Fibroblast of skin of right quadriceps (primary cell): ENCODE measurements at regions not wholly inside any gene's neighbourhood (a gene's known extent, or its start where the extent isn't known, plus 50 kb on each side); places are given as distances from the start of the nearest gene placed in this dataset.
A peak's percentile ranks its signal among the peaks of the same experiment; 100 is the strongest.
"Not testable (repeated sequence)": the region's sequence is repeated elsewhere in the genome, so short reads cannot be mapped to it uniquely, and the experiment has no call there.

ENCODE experiments used
- DNase-seq: peaks from one replicate; pipeline ENCODE4 v3.0.0-alpha.2; 2013

DNA sequence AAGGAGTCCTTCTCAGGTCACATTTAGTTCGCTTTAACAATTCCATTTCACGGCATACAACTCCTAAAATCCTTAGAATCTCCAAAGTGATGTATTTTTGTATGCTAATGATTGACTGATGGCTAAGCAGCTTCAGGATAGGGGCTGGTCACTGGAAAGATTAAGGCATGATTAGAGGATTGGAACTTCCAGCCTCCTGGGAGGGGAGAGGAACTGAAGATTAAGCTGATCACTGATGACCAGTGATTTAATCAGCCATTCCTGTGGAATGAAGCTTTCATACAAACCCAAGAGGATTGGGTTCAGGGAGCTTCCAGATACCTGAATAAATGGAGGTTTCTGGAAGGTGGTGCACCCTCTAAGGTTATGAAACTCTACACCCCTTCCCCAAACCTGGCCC, 123.9 kb upstream of the CDK13 start:
- no peak for DNase-seq

DNA sequence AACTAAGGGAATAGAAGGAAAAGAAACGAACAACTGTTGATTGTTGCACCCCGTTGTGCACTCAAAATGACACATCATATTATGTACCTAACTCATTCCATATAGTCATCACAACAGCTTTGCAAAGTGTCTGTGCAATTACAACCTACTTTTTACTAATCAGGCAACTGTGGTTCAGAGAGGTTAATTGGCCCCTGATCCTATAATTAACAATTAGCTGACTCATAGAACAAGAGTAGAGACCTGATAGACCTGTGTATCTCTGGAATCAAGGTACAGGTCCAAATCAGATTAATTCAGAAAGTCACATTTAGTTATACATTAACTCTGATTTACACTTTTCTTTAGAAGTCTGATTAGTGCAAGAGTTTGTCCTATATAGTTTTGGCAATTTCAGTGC, 122.5 kb upstream of the CDK13 start:
- DNase-seq = no peak

DNA sequence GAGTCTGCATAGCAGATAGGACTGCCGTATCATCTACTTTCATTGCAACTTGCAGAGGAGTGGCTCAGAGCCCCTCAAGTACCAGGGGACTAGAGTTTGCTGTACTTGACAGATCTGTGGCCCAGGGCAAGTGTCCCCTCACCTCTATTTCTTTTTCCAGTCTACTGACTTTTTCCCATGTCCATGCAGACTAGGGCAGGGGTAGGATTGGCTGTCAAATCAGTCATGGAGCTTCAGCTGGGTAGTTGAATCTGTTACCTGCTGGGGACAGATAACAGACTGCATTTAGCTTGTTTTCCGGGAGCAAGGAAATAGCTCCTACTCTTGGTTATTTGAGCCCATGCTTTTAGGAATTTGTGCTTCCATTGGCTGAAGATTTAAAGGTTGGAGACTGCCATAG, 121.0 kb upstream of the CDK13 start:
- DNase-seq = no peak

DNA sequence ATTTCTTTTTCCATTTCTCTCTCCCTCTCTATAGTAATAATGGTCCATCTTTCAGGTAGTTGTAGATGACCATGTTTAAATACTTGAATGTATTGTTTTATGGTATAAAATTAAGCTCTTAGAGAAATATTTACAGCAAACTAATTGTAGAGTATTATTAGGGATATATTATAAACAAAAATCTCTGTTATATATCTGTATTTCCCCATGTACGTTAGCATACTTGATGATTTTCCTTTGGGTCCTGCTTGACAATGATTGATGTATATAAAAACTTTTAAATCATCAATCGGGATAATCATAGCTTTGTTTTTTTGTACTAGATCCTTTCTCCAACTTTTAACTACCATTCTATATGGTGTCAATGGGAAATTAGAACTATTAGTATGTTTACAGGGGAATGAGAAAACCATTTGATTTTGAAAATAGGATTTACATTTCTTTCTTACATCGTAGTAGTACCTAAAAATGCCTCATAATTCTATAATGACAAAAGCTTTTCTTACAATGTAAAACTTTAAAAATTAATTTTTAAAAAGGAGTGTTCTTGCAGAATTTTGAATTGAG, 117.5 kb upstream of the CDK13 start:
- no peak for DNase-seq

DNA sequence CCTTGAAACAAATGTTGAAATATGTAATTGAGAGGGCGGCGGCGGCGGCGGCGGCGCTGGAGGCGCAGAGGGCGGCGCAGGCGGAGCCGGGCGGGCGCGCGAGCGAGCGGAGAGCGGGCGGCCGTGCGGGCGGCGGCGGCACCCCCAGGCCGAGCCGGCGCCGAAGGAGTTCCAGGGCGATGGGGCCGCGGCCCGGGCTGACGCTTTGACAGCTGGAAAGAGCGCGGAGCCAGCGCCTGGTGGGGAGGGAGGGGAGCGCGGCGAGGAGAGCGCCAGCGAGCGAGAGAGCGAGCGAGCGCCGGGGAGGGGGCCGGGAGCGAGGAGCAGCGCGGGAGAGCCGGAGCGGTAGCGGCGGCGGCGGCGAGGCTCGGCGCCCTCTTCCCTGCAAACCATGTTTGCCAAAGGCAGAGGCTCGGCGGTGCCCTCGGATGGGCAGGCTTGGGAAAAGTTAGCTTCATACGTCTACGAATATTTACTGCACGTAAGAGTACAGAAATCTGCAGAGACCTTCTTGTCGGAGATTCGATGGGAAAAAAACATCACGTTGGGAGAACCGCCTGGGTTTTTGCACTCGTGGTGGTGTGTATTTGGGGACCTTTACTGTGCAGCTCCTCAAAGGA, 116.8 kb upstream of the CDK13 start:
- DNase-seq = peak; percentile 42

DNA sequence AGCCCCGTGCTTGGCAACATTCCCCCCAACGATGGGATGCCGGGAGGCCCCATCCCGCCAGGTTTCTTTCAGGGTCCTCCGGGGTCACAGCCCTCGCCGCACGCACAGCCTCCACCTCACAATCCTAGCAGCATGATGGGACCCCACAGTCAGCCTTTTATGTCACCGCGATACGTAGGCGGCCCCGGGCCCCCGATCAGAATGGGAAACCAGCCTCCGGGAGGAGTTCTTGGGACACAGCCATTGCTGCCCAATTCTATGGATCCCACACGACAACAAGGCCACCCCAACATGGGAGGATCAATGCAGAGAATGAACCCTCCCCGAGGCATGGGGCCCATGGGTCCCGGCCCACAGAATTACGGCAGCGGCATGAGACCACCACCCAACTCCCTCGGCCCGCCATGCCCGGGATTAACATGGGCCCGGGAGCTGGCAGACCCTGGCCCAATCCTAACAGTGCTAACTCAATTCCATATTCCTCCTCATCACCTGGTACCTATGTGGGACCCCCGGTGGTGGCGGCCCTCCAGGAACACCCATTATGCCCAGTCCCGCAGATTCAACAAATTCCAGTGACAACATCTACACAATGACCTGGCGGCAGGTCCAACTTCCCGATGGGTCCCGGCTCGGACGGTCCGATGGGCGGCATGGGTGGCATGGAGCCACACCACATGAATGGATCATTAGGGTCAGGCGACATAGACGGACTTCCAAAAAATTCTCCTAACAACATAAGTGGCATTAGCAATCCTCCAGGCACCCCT, 116.0 kb upstream of the CDK13 start:
- DNase-seq = not testable (repeated sequence)

DNA sequence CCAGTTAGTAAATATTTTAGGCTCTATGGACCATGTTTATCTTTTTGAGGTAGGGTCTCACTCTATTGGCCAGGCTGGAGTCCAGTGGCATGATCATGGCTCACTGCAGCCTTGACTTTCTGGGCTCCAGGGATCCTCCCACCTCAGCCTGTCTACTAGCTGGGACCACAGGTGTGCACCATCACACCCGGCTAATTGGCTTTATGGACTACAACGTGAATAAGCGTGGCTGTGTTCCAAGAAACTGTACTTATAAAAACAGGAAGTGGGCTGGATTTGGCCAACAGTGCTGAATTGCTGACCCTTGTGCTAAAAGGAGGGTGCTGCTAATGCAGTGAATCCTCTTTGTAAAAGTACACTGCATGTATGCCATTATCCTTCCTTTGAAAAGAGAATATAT, 111.7 kb upstream of the CDK13 start:
- peak; percentile 8 for DNase-seq

DNA sequence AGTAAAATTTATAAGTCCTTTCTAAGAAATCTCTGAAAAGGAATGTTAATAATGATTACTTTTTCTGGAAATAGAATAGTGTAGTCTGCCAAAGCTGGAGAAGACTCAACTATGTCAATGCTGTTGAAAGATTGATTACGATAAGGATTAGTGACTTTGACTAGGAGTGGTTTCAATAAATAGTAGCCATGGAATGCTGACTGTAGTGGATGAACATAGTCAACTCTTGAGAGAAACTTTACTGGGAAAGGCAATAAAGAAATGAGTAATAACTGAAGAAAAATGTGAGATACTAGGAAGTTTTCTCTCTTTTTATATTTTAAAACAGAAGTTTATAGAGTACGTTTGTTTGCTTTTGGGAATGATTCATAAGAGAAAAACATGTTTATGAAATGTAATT, 105.0 kb upstream of the CDK13 start:
- DNase-seq = peak; percentile 58

DNA sequence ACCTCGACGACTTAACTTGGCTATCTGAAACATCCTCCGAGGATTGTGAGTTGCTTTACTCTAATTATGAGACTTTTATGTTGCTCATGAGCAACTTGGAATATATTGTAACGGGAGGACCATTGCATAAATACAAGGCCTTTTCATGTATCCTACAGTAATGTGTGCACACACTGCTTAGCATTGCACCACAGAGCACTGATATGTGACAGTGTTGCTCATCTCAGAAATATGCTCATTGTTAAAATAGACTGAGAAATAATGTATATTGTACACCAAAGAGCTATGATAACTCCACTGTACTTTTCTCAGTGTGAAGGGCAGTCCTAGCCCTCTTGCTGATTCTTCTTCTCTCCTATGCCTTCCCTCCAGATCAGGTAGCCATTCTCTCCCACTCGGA, 102.8 kb upstream of the CDK13 start:
- no peak for DNase-seq

DNA sequence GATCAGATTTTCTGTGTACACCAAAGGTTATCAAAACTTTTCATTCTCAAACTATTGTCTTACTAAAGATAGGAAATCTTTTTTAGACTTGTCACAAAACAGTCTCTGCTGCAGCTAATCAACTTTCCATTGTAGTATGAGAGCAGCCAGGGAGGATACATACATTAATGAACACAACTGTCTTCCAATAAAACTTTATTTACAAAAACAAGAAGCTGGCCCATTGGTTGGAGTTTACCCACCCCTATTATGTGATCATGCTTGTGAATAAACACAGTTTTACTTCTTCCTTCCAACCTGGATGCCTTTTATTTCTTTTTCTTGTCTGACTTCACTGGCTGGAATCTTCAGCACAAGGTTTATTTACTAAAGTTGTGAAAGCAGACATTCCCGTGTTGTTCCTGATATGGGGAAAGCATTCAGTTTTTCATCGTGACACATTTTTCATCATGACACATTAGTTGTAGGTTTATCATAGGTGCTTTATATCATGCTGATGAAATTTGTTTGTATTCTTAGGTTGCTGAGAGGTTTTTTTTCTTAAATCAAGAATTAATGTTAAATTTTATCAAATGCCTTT, 98.5 kb upstream of the CDK13 start:
- no peak for DNase-seq

DNA sequence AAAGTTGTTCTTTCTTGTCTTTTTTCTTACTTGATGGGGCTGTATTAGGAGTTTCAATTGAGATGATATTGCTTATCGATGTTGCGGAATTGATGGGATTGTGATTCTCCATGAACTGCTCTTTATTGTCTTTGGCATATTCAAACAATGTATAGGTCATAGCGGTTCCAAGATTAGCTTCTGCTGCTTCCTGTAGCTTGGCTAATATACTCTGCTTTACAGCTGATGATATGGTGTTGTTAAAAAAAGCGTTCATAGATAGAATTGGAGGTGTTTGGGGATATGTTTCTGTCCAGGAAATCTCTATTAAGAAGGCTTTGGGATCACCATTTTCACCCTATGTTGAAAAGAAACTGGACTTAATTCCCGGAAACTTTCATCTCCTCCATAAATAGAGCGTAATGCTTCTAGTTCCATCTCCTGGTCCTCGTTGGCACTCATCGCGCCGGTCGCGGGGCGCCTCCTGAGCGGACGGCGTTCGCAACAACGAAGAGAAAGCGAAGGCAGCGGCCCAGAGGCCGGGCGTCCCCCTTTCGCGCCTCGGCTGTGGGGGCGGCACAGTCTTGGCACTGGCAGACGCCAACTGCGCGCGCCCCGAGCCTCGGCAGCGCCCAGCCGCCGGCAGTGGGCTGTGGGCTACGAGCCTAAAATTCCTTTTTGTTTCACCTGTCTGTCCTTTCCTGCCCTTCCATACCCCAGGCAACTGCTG, 95.3 kb upstream of the CDK13 start:
- DNase-seq = not testable (repeated sequence)

DNA sequence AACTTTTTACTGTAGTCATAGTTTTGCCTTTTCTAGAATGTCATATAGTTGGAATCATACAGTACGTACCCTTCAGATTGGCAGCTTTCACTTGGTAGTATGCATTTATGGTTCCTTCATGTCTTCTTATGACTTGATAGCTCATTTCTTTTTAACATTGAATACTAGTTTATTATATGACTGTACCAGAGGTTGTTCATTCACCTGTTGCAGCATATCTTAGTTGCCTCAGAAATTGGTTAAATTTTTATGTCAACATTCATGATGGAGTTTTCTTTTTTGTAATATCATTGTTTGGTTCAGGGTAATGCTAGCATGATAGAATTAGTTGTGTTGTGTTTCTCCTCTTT, 94.8 kb upstream of the CDK13 start:
- no peak for DNase-seq

DNA sequence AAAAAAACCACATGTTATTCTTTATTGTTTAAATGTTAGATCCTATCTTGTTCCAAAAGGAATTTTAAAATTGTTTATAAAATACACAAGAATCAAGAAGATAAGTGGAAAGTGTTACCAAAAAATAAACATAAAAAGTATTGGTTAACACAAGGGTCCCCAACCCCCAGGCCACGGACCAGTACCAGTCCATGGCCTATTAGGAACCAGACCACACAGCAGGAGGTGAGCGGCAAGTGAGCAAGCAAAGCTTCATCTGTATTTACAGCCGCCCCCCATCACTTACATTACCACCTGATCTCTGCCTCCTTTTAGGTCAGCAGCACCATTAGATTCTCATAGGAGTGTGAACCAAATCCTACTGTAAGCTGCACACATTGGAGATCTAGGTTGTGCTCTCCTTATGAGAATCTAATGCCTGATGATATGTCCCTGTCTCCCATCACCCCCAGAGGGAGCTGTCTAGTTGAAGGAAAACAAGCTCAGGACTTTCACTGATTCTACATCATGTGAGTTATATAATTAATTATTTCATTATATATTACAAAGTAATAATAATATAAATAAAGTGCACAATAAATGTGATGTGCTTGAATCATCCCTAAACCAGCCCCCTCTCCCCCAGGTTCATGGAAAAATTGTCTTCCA, 86.3 kb upstream of the CDK13 start:
- DNase-seq = not testable (repeated sequence)

DNA sequence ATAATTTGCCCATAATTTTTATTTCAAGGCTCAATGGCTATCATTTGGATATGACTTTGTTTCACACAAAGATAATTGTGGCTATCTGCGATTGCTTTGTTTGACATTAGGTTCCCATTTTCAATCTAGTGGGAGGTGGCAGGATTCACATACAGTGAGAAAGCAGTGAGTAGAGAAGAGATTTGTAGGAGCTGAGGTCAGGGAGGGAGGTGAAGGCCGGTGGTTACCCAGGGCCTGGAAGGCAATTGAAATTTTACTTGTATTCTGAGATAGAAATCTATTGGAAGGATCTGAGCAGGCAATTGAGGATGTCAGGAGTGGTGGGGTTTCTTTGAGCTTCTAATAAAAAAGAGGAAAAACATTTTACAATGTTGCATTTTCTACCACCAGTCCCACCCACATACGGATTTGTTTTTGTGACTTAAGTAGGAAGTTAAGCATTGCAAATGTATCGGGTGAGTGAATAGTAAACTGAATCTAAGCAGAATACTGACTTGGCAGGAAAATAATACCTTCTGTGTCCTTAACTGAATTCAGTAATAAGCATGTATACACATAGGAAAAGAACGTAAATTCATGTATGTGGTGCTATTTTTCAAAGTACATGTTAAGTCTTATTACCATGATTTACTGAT, 80.1 kb upstream of the CDK13 start:
- not testable (repeated sequence) for DNase-seq

DNA sequence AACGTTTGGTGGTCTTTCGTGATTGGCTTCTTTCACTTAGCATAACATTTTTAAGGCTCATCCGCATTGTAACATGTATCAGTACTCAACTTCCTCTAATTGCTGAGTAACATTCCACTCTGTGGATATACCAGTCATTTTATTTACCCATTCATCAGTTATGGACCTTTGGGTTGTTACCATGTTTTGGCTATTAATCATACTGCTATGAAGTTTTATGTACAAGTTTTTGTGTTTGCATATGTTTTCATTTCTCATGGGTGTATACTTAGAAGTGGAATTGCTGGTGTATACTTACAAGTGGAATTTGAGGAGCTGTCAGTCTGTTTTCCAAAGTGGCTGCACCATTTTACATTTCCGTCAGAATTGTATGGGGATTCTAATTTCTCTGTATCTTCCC, 78.4 kb upstream of the CDK13 start:
- not testable (repeated sequence) for DNase-seq

DNA sequence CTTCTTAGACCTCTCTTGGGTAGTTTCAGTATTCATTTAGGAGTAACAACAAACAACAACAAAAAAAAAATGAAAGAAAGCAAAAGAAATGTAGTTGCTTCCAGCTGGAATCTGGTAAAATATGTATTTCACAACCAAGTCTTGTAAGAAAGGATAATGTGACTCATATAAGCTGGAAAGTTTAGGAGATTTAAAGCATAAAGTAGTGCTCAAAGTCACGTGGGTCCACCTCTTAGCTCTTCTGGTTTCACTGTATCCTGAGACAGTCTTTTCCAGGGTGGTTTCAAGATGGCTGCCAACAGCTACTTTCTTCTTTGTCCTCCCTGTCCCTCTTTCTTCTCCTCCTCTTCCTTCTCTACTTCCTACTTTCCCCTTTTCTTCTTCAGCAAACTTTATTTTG, 69.5 kb upstream of the CDK13 start:
- peak; percentile 22 for DNase-seq

DNA sequence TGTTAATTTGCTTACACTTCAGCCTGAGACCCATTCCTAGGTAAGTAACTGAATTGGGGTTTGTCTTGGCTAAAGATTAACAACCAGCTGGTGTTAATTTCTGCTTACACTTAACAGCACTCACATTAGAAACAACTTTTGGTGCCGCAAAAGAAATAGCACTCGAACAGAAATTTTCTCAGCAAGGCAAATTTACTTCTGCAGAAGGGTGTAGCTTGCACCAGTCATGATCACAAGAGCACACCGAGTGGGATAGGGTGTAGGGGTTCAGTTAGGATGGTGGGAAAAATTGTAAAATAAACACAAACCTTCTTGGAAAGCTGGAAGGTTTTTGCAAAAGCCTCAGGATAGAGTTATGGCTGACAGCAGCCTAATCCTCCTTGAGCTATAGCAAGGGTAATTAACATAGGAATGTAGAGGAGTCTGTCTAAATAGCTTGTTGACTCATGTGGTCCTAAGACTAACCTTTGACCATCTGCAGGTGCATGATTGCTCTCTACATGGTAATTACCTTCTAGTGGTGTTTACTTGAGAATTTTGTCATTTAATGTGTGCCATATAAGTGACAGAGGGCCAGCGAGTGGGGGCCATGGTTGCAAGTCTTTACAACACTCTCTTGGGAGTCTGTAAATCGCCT, 67.8 kb upstream of the CDK13 start:
- no peak for DNase-seq

DNA sequence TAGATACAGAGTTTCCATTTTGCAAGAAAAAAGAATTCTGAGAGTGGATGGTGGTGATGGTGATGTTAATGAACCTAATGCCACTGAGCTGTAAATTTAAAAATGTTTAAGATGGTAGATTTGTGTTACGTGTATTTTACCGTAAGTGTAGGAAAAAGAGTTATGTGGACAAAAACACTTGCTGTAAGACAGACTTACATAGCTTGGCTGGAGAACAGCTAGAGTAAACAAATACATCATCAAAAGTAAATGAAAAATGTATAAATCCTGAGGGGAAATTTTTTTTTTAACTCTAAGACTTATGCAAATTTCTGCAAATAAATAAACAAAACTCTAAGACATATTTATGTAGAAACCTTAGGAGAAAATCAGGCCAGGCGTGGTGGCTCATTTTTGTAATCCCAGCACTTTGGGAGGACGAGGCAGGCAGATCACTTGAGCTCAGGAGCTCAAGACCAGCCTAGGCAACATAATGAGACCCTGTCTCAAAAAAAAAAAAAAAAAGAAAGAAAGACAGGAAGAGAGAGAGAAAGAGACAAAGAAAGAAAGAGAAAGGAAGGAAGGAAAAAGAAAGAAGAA, 66.2 kb upstream of the CDK13 start:
- DNase-seq = no peak

DNA sequence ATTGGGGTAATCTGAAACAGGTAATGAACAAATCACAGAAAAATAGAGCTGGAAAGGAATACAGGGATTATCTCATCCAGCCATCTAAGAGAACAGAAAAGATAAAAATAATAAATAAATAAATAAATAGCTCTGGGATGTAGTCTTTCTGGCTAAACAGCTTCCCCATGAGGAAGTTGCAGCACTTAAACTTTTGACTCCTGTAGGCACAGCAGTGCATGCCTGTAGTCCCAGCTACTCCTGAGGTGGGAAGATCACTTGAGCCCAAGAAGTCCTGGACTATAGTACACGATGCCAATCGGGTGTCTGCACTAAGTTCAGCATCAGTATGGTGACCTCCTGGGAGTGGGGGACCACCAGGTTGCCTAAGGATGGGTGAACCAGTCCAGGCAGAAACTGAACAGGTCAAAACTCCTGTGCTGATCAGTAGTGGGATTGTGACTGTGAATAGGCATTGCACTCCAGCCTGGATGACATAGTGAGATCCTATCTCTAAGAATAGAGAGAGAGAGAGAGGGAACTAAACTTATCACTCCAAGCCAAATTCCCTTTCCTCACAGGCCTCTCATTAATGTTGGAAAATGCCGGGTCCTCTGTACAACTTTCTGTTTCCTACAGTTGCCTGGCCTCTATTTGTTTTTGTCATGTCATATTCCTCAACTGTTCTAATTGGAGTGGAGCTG, 61.7 kb upstream of the CDK13 start:
- no peak for DNase-seq

DNA sequence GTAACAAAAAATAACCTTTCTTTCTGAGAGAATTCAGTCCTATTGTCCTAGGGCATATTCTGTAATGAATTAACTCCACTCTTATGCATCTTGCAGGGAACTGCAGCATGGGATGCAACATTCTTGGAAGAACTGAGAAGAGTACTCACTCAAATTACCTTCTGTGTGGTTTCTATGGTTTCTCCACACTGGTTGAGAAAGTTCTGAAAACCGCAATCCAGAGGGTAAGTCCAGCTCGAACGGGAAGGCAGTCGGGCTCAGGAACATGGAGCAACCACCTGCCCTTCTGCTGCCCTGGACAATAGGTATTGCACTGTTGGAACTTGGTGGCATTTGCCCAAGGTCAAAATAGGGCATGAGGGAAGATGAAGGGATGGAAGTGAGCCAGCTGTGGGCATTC, 59.6 kb upstream of the CDK13 start:
- DNase-seq = no peak

DNA sequence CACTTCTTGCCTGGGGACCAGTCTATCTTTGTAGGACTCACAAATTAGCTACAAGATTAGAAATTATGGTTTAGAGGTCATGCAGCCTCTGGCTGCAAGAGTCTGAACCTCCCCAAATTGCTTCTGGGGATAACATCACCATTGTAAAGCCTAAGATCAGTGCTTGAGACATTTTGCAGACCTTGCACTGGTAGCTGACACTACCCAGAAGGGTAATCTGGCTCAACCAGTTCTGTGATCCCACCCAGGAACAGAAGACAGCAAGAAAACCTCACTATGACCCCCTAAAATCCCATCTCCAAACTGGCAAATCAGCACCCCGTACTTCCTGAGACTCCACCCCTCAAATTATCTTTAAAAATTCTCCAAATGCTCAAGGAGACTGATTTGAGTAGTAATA, 58.2 kb upstream of the CDK13 start:
- no peak for DNase-seq
